ENCODE measurements at regions not wholly inside any gene's neighbourhood (a gene's known extent, or its start where the extent isn't known, plus 50 kb on each side); places are given as distances from the start of the nearest gene placed in this dataset.
"Not testable (repeated sequence)": the region's sequence is repeated elsewhere in the genome, so short reads cannot be mapped to it uniquely, and the experiment has no call there.

- DNase-seq (ENCODE audit: low read depth, low spot score), result no peak
Observed at GRCh38 chr5:94025788-94026473, 284.5 kb upstream of the POU5F2 start.

GRCh38 chr5:94024620-94025019 is 283.2 kb upstream of the POU5F2 start:
- no peak for DNase-seq (ENCODE audit: low read depth, low spot score)

DNA sequence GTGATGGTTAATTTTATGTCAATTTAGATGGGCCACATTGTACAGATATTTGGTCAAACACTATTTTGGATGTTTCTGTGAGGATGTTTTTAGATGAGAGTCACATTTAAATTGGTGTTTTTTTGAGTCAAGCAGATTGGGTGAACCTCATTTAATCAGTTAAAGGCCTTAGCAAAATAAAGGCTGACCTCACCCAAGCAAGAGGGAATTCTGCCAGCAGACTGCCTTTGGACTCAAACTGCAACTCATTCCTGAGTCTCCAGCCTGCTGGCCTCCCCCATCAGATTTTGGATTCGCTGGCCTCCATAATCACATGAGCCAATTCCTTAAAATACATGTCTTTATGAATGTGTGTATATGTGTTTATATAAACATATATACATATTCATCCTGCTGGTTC is 282.7 kb upstream of the POU5F2 start:
- no peak for DNase-seq (ENCODE audit: low read depth, low spot score)

- no peak for DNase-seq (ENCODE audit: low read depth, low spot score)
Observed at GRCh38 chr5:94021246-94021645, 279.8 kb upstream of the POU5F2 start.

GRCh38 chr5:94017579-94017978 is 276.2 kb upstream of the POU5F2 start:
- DNase-seq (ENCODE audit: low read depth, low spot score), result no peak

GRCh38 chr5:94010814-94011213 is 269.4 kb upstream of the POU5F2 start:
- DNase-seq (ENCODE audit: low read depth, low spot score), result no peak

- DNase-seq (ENCODE audit: low read depth, low spot score), result no peak
Observed at GRCh38 chr5:94009161-94009560, 267.8 kb upstream of the POU5F2 start.

DNA sequence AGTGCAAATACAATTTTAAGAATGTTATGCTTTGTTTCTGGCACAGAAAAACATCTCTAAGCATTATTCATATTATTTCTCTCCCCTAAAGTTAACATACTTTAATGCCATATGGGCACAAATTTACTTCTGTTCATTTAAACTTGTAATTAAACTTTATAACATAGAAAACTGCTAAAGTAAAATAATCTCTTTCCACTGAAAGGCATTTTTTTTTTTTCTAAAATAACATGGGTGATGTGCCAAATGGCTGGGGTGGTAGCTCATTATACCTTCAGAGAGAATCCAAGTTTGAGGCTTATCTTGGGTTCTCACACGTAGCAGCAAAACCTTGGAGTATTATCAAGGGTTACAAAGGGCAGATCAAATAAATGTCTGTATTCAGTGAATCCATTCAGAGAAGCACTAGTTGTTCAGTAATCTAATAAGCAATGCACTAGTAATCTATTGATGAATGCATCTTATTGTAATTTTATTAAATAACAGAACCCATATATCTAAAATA is 257.6 kb upstream of the POU5F2 start:
- no peak for DNase-seq (ENCODE audit: low read depth, low spot score)

GRCh38 chr5:93997562-93997961 is 256.2 kb upstream of the POU5F2 start:
- no peak for DNase-seq (ENCODE audit: low read depth, low spot score)

DNA sequence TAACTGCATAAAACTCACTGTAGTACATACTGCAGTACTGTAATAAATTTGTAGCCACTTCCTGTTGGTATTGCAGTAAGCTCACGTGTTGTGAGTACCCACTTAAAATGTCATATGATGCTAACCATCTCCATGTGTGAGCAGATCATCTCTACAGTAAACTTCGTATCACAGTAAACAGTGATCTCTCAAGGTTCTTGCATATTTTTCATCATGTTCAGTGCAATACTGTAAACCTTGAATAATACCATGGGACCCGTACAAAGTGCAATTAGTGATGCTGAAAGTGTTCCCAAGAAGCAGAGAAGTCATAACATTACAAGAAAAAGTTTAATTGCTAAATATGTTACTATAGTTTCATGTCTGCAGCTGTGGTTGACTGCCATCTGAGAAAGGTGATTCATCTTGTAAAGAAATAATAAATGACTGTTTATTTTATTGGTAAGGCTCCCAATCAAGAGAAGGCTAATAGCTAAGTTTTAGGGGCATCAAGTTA is 253.8 kb upstream of the POU5F2 start:
- DNase-seq (ENCODE audit: low read depth, low spot score), result no peak

GRCh38 chr5:93993161-93993560 is 251.8 kb upstream of the POU5F2 start:
- no peak for DNase-seq (ENCODE audit: low read depth, low spot score)

GRCh38 chr5:93990504-93991070 is 249.2 kb upstream of the POU5F2 start:
- no peak for DNase-seq (ENCODE audit: low read depth, low spot score)

- DNase-seq (ENCODE audit: low read depth, low spot score), result not testable (repeated sequence)
Observed at GRCh38 chr5:93985940-93986570, 244.7 kb upstream of the POU5F2 start.

DNA sequence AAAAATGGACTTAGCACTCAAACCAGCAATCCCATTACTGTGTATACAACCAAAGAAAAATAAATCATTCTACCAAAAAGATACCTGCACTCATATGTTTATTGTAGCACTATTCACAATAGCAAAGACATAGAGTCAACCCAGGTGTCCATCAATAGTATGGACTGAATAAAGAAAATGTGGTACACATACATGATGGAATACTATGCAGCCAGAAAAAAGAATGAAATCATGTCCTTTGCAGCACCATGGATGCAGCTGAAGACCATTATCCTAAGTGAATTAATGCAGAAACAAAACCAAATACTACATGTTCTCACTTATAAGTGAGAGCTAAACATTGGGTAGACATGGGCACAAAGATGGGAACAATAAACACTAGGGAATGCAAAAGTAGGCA is 236.8 kb upstream of the POU5F2 start:
- DNase-seq (ENCODE audit: low read depth, low spot score), result no peak

- DNase-seq (ENCODE audit: low read depth, low spot score), result no peak
Observed at GRCh38 chr5:93967923-93968322, 226.5 kb upstream of the POU5F2 start.

DNA sequence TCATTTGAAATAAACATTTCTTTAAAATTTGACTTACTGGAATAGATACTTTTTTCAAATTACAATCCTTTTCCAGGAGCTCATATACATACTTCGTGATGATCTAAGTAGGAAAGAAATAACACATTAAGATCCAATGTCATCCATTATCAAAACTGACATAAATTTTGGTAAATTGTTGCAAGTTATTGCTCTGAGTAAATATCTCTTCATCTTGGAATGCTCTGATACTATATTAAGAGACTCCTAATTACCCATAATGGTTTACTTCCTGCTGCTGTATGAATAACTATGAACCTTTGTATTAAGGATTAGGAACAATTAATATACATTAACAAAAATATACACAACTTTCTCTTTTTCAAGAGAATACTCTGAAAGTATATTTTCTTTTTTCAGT is 223.0 kb upstream of the POU5F2 start:
- DNase-seq (ENCODE audit: low read depth, low spot score), result no peak

DNA sequence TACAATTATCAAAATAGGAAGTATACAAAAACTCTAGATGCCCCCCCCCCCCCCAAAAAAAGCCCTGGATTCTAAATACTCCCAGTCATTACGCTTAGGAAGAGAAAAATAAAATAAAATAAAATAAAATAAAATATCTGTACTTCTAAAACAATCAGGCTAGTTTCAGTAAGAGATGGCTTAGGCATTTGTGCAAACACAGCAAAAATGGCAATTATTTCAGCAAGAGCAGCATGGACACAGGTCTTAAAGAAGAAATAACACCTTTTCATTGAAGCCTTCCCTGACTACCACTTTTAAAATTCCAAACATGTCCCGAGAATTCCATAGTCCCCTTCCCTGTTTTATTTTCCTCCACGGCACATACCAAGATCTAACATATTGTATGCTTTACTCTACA is 218.6 kb upstream of the POU5F2 start:
- DNase-seq (ENCODE audit: low read depth, low spot score), result no peak

GRCh38 chr5:93956006-93956405 is 214.6 kb upstream of the POU5F2 start:
- DNase-seq (ENCODE audit: low read depth, low spot score), result no peak

DNA sequence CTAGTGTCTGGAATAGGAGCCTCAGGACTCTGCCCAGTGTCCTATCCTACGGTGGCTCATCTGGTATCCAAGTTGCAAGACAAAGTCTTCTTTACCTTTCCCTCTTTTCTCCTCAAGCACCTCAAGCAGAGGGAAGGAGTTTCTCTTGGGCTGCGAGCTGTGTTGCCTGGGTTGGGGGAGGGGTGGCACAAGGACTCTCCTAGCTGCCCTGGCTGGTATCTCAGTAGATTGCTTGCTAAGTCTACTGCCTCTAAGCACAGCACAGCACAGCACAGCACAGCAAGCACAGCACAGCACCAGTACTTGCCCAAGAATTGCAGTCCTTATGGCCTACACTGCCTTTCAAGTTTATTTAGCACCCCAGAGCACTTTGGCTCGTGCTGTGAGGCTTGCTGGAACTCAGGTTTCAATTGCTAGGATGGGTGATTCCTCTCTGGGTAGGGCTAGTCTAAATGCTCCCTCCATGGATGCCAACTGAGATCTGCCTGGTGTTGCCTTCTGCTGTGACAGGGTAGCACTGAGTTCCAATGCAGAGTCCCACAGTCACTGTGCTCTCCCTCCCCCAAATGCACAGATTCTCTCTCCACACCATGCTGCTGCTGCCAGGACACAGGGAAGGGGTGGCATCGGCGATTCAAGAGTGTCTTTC is 213.1 kb upstream of the POU5F2 start:
- no peak for DNase-seq (ENCODE audit: low read depth, low spot score)

DNA sequence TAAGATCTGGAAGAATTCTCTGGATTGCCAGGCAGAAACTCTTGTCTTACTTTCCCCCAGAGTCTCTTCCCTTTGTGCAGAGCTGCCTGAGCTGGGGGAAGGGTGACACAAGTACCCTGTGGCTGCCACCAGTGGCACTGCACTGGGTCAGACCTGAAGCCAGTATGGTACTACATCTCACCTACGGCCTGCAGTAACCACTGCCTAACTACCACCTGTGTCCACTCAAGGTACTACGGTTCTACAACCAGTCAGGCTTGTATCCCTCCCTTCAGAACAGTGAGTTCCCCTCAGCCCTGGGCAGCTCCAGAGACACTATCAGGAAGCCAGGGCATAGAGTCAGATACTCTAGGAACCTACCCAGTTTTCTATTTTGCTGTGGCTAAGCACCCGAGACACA is 212.0 kb upstream of the POU5F2 start:
- DNase-seq (ENCODE audit: low read depth, low spot score), result no peak

- no peak for DNase-seq (ENCODE audit: low read depth, low spot score)
Observed at GRCh38 chr5:93941897-93942296, 200.5 kb upstream of the POU5F2 start.

GRCh38 chr5:93933269-93933668 is 191.9 kb upstream of the POU5F2 start:
- not testable (repeated sequence) for DNase-seq (ENCODE audit: low read depth, low spot score)
